ENCODE measurements at regions not wholly inside any gene's neighbourhood (a gene's known extent, or its start where the extent isn't known, plus 50 kb on each side); places are given as distances from the start of the nearest gene placed in this dataset.
"Not testable (repeated sequence)": the region's sequence is repeated elsewhere in the genome, so short reads cannot be mapped to it uniquely, and the experiment has no call there.

DNA sequence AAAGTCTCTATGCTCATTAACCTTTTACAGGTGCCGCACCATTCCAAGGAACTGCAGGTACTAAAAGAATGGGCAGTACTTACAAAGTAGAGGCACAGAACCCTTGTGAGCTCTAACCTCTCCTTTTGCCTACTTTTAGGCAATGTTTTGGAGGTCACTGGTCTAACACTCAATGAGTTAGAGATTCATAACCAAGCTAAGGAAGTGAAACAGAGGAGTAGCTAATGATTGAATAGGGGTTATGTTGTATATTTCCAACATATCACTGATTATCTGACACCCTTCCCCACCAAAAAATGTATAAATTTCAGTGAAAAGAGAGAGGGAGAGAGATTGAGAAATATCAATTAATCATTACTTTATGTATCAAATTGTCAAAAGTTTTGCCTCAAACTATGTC, 269.3 kb downstream of the PCDH7 start:
- TF ChIP-seq POLR2A (IDR thresholded peaks at IDR 0.05; ENCODE audit: low read depth, low read length), result no peak
- FAIRE-seq (no peak), DNase-seq (ENCODE audit: insufficient read length) (no peak)

DNA sequence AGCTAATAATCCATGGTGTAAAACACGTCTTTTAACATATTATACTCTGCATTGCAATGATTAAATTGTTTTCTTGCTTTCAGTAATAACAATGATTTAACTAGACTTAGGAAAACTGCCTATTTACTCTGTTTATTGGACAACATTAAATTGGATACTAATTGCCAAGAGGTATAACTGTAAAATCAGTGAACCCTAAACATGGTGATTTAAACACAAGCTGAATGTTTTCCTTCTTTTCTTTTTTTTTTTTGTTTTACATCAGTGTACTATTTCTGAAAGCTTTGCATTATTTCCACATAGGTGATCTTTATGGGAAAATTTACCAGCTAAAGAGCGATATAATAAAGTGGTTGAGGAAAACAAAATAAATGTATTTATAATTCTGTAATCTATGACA, 276.7 kb downstream of the PCDH7 start:
- TF ChIP-seq POLR2AphosphoS5 (IDR thresholded peaks at IDR 0.05; ENCODE audit: low read depth, low read length), result no peak
- FAIRE-seq (no peak), DNase-seq (ENCODE audit: insufficient read length) (no peak)

DNA sequence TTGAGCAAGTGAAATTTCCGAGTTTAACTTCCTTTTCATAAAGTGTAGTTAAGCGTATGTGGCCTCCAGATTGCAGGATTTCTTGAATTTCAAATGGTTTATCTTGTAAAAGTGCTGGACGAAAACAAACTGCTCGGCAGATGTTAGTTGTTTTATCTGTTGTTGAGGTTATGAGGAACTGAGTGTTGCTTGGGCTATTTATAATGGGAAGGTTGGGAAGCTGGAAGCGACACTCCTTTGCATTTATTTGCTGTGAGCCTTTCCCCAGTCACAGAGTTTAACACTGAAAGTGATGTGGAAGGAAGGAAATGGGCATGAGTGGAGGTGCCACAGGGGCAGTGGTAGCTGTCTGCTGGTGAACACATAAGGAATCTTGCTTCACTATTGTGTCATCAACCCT, 284.9 kb downstream of the PCDH7 start:
- FAIRE-seq (no peak), DNase-seq (ENCODE audit: insufficient read length) (no peak)
- TF ChIP-seq POLR2A (IDR thresholded peaks at IDR 0.05; ENCODE audit: low read depth, low read length) (no peak), POLR2AphosphoS5 (IDR thresholded peaks at IDR 0.05; ENCODE audit: low read depth, low read length) (no peak), TAF1 (IDR thresholded peaks at IDR 0.05; ENCODE audit: borderline replicate concordance, low read depth, low read length) (no peak)

DNA sequence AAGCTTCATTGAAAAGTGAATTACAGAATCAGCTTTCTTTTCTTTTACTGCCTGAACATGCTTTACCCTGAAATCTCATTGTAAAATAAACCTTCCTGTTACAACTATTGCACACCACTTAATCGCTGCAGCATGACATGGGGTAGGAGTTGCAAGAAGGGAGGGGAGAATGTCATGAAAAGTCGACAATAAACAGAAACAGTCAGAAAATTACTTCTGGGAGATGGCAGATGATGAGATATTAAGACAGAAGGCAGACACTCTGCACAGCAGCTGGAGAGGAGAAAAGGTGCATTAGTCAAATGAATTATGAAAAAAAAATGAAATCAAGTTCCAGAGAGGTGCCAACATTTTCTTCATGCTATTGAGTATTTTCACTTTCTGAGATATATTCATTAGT, 287.7 kb downstream of the PCDH7 start:
- no peak for DNase-seq (ENCODE audit: insufficient read length)
- no peak for FAIRE-seq
- TF ChIP-seq POLR2A (IDR thresholded peaks at IDR 0.05; ENCODE audit: low read depth, low read length) (no peak), POLR2AphosphoS5 (IDR thresholded peaks at IDR 0.05; ENCODE audit: low read depth, low read length) (no peak), TAF1 (IDR thresholded peaks at IDR 0.05; ENCODE audit: borderline replicate concordance, low read depth, low read length) (no peak)

DNA sequence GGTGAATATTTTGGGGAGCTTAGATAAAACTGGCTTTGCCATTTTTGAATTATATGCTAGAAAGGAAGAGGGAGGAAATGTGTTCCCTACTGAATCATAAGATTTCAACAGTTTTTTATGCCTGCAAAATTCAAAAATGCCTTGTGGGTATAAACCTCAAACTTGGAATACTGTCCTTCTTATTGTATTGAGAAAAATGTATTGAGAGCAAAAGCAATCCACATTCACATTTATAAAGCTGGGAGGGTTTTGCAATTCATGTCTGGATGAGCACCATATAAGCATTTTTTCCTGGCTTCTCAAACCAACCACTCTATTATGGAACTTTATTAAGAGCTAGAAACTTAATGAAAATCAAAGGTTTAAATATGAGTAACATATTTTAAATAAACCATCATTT, 289.8 kb downstream of the PCDH7 start:
- TF ChIP-seq POLR2AphosphoS5 (IDR thresholded peaks at IDR 0.05; ENCODE audit: low read depth, low read length) (no peak), POLR2A (IDR thresholded peaks at IDR 0.05; ENCODE audit: low read depth, low read length) (no peak), TAF1 (IDR thresholded peaks at IDR 0.05; ENCODE audit: borderline replicate concordance, low read depth, low read length) (no peak)
- DNase-seq (ENCODE audit: insufficient read length), result no peak
- FAIRE-seq, result no peak

- no peak for DNase-seq (ENCODE audit: insufficient read length)
- no peak for FAIRE-seq
- TF ChIP-seq POLR2AphosphoS5 (IDR thresholded peaks at IDR 0.05; ENCODE audit: low read depth, low read length) (no peak), TAF1 (IDR thresholded peaks at IDR 0.05; ENCODE audit: borderline replicate concordance, low read depth, low read length) (no peak), POLR2A (IDR thresholded peaks at IDR 0.05; ENCODE audit: low read depth, low read length) (no peak)
These were observed 295.0 kb downstream of the PCDH7 start for GRCh38 chr4:31015123-31015522.

DNA sequence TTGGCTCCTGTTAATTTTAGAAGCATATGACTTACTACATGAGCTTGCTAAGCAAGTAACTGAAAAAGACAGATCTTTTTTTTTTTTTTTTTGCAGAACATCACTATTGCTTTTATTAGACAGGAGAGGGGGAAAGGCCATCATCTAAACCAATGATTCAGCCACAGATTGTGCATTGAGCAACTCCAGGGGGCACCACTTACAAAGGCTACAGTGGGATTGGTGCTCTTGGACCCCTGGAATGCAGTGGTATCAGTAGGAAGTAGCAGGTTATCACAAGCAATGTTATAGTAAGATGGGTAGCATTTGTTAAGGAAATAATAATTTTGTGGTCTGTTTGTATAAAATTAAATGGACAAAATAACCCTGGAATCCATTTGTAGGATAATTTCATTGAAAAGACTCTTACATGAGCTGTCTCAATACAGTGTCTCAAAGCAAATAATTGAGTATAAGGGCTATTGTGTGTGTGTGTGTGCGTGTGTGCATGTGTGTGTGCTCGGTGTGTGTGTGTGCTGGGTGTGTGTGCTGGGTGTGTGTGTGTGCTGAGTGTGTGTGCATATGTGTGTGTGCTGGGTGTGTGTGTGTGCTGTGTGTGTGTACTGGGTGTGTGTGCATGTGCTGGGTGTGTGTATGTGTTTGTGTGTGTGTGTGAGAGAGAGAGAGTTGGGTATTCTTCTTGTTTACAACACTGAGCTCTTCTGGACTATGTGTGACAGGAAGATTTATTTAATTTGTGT, 296.3 kb downstream of the PCDH7 start:
- no peak for DNase-seq (ENCODE audit: insufficient read length)
- FAIRE-seq, result no peak
- TF ChIP-seq POLR2A (IDR thresholded peaks at IDR 0.05; ENCODE audit: low read depth, low read length) (no peak), POLR2AphosphoS5 (IDR thresholded peaks at IDR 0.05; ENCODE audit: low read depth, low read length) (no peak), TAF1 (IDR thresholded peaks at IDR 0.05; ENCODE audit: borderline replicate concordance, low read depth, low read length) (no peak)

GRCh38 chr4:31020363-31020762, 300.2 kb downstream of the PCDH7 start:
- FAIRE-seq (no peak), DNase-seq (ENCODE audit: insufficient read length) (no peak)
- no peak for TF ChIP-seq POLR2A (IDR thresholded peaks at IDR 0.05; ENCODE audit: low read depth, low read length)

DNA sequence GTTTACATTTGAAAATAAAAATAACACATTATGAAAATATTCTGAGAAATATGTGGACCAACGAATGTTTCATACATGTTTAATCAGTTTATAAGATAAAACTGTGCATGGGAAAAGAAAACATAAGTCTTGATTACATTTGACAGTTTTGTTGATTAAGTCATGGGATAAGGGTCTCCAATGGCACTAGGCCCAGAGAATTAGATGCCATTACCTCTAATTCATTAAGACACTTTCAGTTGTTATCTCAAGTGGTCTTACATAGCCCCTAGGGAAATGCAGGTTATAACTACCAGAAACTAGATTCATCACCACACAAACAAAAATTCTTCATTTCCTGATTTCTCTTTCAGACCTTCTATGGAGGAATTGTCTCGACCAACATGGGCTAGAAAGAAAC, 300.8 kb downstream of the PCDH7 start:
- FAIRE-seq, result no peak
- TF ChIP-seq POLR2AphosphoS5 (IDR thresholded peaks at IDR 0.05; ENCODE audit: low read depth, low read length) (no peak), TAF1 (IDR thresholded peaks at IDR 0.05; ENCODE audit: borderline replicate concordance, low read depth, low read length) (no peak), POLR2A (IDR thresholded peaks at IDR 0.05; ENCODE audit: low read depth, low read length) (no peak)
- DNase-seq (ENCODE audit: insufficient read length), result no peak

- FAIRE-seq, result no peak
- no peak for TF ChIP-seq TAF1 (IDR thresholded peaks at IDR 0.05; ENCODE audit: borderline replicate concordance, low read depth, low read length)
- TF ChIP-seq POLR2AphosphoS5 (IDR thresholded peaks at IDR 0.05; ENCODE audit: low read depth, low read length), result no peak
- TF ChIP-seq POLR2A (IDR thresholded peaks at IDR 0.05; ENCODE audit: low read depth, low read length), result no peak
These were observed 302.5 kb downstream of the PCDH7 start for GRCh38 chr4:31022702-31023101.

DNA sequence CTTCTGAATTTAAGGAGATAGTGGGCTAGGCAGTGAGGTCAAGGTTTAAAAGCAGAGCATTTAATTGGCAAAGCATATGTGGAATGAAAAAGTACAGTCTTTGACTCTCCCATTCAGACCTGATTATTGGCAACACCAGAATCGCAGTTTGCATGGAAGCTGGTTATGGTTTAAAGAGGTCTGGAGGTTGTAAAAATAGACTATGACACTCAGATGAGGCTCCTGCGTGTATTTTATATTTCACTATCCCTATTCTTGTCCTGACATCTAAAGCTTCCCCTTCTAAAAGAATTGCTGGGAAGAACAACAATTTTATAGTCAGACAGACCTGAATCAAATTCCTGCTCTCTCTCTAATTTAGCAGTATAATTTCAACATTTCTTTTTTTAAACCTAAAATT, 302.9 kb downstream of the PCDH7 start:
- FAIRE-seq, result no peak
- TF ChIP-seq TAF1 (IDR thresholded peaks at IDR 0.05; ENCODE audit: borderline replicate concordance, low read depth, low read length) (no peak), POLR2AphosphoS5 (IDR thresholded peaks at IDR 0.05; ENCODE audit: low read depth, low read length) (no peak), POLR2A (IDR thresholded peaks at IDR 0.05; ENCODE audit: low read depth, low read length) (no peak)
- DNase-seq (ENCODE audit: insufficient read length), result no peak

More at GRCh38 chr4:31022702-31023101, 302.5 kb downstream of the PCDH7 start:
- DNase-seq (ENCODE audit: insufficient read length), result no peak

DNA sequence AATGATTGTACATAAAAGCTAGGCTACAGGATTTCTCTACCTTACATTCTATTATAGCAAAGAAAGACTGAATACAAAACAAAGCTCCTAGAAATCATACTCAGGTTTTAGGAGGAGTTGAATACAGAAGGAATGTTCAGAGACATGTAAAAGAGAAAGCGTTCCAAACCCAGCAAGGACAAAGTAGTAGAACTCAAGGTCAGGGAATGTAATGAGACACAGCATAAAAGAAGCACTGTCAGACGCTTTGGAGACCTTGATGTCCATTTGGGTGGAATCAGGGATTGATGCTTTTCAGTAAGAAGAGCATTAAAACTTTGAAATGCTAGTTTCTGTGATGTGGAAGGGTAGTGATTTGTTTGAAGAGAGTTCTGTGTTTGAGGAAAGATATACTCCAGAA, 303.6 kb downstream of the PCDH7 start:
- TF ChIP-seq POLR2AphosphoS5 (IDR thresholded peaks at IDR 0.05; ENCODE audit: low read depth, low read length) (no peak), POLR2A (IDR thresholded peaks at IDR 0.05; ENCODE audit: low read depth, low read length) (no peak), TAF1 (IDR thresholded peaks at IDR 0.05; ENCODE audit: borderline replicate concordance, low read depth, low read length) (no peak)
- DNase-seq (ENCODE audit: insufficient read length) (no peak), FAIRE-seq (no peak)

GRCh38 chr4:31024781-31025180, 304.6 kb downstream of the PCDH7 start:
- not testable (repeated sequence) for FAIRE-seq; DNase-seq (ENCODE audit: insufficient read length)
